ENCODE measurements at regions not wholly inside any gene's neighbourhood (a gene's known extent, or its start where the extent isn't known, plus 50 kb on each side); places are given as distances from the start of the nearest gene placed in this dataset.

- CTCF ChIA-PET (ENCODE audit: low intra/inter-chr PET ratio, low total read pairs), result no interaction called here
- peaks cover 23% of the 10 kb centered on the region for H3K4me1 ChIP-seq (ENCODE audit: insufficient read depth, low read length)
- no peak overlapping the region for H3K9ac ChIP-seq (ENCODE audit: insufficient read depth, low read depth, low read length)
- WGBS (ENCODE audit: low lambda C conversion rate), result 0% methylated on average over 1 of the region's 1 CpG
- H3K79me2 ChIP-seq (ENCODE audit: insufficient read depth, low read length), result no peaks in the 10 kb centered on the region
- intact Hi-C loops (cut with micrococcal nuclease; ENCODE audit: unreplicated experiment), result no loop called here
- H2AFZ ChIP-seq (ENCODE audit: low read length), result no peak overlapping the region
- in situ Hi-C loops (cut with HindIII; ENCODE audit: extremely low pct_ligation_motif_present, low pct_unique_long_range_greater_than_20kb), result no loop called here
- H3K36me3 ChIP-seq (replicated peaks in 1 of 2; ENCODE audit: control insufficient read depth in 1 of 2, insufficient read depth in 2 of 2, low read length in 2 of 2), result no peaks in the 10 kb centered on the region
- H4K20me1 ChIP-seq (ENCODE audit: insufficient read depth, low read length), result no peaks in the 10 kb centered on the region
- H3K9me3 ChIP-seq (ENCODE audit: low read length), result no peaks in the 10 kb centered on the region
- peak overlapping the region; percentile 48; the same call in 1 of the 2 replicates for H3K4me2 ChIP-seq (ENCODE audit: low read depth, low read length)
- POLR2A ChIA-PET, result no interaction called here
- no TSS peak for BruUV-seq (replicated peaks)
- no peak overlapping the region for H3K27ac ChIP-seq (ENCODE audit: extremely low read length, insufficient read depth, low read length)
- FAIRE-seq (no peak), ATAC-seq (peak; percentile 75), DNase-seq (ENCODE audit: low spot score) (peak; percentile 40)
- 0 out of 5 replicates have a peak, but pooled peaks cover 0 to 5% of the 10 kb centered on the region in 2 experiments for H3K27me3 ChIP-seq (ENCODE audit: control insufficient read depth in 1 of 2, insufficient read depth in 2 of 2, low read length in 2 of 2)
- H3K4me3 ChIP-seq (replicated peaks in 1 of 3; ENCODE audit: insufficient read depth in 1 of 3, low read depth in 2 of 3, low read length in 3 of 3), result no peak overlapping the region
- TF ChIP-seq ZFP36L2 (CRISPR knock-in tag; IDR thresholded peaks at IDR 0.05), result no peak
- no peak for TF ChIP-seq ZNF333 (CRISPR knock-in tag; IDR thresholded peaks at IDR 0.05; ENCODE audit: borderline replicate concordance)
- TF ChIP-seq DNMT1 (CRISPR knock-in tag; IDR thresholded peaks at IDR 0.05), result no peak
- no peak for TF ChIP-seq PTBP1 (IDR thresholded peaks at IDR 0.05; ENCODE audit: low read depth, low read length, poor library complexity, severe bottlenecking)
- TF ChIP-seq CEBPB (IDR thresholded peaks at IDR 0.05; ENCODE audit: borderline replicate concordance, low read depth, low read length), result peak; percentile 81
- peak; percentile 75 for TF ChIP-seq CEBPG (CRISPR knock-in tag; IDR thresholded peaks at IDR 0.05)
- TF ChIP-seq ZKSCAN5 (CRISPR knock-in tag; IDR thresholded peaks at IDR 0.05), result no peak
- TF ChIP-seq FUBP1 (CRISPR knock-in tag; IDR thresholded peaks at IDR 0.05; ENCODE audit: borderline replicate concordance), result no peak
- TF ChIP-seq ARID5B (CRISPR knock-in tag; IDR thresholded peaks at IDR 0.05), result 0 out of 2 replicates have a peak, but pooled peaks have one; percentile 8
- peak; percentile 33; the same call in 1 of the 2 replicates for TF ChIP-seq USF2 (IDR thresholded peaks at IDR 0.05; ENCODE audit: low read depth, low read length)
- peak; percentile 23; the same call in 1 of the 2 replicates for TF ChIP-seq USF2 (CRISPR knock-in tag; IDR thresholded peaks at IDR 0.05; ENCODE audit: borderline replicate concordance)
- peak; percentile 42 for TF ChIP-seq CTCF (CRISPR knock-in tag; IDR thresholded peaks at IDR 0.05)
- peak; percentile 34; the same call in 1 of the 2 replicates for TF ChIP-seq TFE3 (CRISPR knock-in tag; IDR thresholded peaks at IDR 0.05)
- TF ChIP-seq KLF13 (CRISPR knock-in tag; IDR thresholded peaks at IDR 0.05), result no peak
Observed at GRCh38 chr13:97127842-97128241, 94.3 kb upstream of the MBNL2 start.
